NCI-H1048 (cell line): ENCODE measurements at regions not wholly inside any gene's neighbourhood (a gene's known extent, or its start where the extent isn't known, plus 50 kb on each side); places are given as distances from the start of the nearest gene placed in this dataset.
"Not testable (repeated sequence)": the region's sequence is repeated elsewhere in the genome, so short reads cannot be mapped to it uniquely, and the experiment has no call there.

Experiments used
- DNase-seq: peaks from one replicate; lab custom pipeline; 2025; lab: John Stamatoyannopoulos, UW

DNA sequence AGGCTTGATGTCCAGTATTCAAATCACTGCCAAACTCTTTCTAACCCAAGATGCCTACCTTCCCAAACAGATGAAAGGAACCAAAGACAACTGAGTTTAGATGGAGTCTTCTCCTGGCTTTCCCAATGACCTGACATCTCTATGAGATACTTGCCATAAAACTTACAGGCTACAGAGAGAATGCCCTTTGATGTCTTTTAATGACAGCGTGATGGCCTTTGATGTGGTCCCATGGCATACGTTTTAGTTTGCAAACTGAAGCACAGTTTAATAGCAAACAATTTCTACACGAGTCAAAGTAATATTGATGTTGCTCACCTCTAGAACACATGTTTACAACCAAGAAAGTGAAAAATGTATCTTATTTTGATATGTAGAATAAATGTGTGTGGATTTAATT, 73.2 kb downstream of the ZIC4 start:
- no peak for DNase-seq

DNA sequence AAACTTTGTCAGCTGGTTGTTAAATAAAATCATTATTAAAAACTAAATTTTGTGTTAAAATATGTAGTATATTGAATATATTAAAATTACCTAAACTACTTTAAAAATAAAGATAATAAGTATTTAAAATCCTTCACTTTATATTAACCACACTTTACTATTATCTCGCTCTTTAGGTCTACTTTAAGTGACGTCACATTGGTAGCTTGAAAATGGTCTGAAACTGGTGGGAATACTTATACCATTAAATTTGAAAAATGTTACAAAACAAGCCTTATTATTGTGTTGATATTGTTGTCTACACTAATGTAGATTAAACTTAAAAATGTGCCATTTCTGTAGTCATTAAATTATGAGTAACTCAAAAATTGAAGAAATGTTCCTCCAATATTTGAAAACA, 77.6 kb downstream of the ZIC4 start:
- DNase-seq, result no peak

DNA sequence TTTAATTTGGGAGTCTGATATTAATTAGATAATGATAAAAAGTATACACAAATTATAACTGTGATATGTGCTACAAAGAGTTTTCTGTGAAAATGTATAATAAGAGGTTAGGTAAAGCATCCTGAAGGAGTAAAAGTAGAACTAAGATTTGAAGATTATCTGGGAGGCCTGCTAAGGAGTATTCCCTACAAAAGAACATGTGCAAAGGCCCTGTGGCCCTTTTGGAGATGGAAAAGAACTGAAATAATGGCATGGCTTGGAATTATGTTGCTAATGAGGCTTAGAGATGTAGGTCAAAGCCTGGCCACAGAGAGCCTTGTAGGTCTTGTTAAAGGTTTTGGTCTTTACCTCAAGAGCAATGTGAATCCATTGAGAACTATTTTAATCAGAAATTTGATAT, 82.0 kb downstream of the ZIC4 start:
- no peak for DNase-seq

DNA sequence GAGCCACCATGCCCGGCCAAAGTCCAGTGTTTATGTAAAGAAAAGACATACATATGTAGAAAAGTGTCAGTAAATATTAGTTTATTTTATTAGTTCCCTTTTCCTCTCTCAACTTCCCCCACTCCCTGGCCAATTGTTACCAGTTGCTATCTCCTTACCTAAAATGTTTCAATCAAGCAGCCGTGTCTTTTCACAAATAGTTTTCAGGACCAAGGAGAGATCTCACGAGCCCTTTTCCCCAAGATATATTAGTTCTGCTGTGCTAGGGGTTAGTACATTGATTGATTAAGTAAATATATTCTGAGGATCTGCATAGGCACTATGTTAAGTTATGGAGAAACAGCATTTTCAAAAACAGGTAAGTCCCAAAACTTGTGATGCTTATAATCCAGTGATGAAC, 87.4 kb downstream of the ZIC4 start:
- no peak for DNase-seq

DNA sequence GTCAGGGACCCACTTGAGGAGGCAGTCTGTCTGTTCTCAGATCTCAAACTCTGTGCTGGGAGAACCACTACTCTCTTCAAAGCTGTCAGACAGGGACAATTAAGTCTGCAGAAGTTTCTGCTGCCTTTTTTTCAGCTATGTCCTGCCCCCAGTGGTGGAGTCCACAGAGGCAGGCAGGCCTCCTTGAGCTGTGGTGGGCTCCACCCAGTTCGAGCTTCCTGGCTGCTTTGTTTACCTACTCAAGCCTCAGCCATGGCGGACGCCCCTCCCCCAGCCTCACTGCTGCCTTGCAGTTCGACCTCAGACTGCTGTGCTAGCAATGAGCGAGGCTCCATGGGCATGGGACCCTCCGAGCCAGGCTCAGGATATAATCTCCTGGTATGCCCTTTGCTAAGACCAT, 89.3 kb downstream of the ZIC4 start:
- not testable (repeated sequence) for DNase-seq

DNA sequence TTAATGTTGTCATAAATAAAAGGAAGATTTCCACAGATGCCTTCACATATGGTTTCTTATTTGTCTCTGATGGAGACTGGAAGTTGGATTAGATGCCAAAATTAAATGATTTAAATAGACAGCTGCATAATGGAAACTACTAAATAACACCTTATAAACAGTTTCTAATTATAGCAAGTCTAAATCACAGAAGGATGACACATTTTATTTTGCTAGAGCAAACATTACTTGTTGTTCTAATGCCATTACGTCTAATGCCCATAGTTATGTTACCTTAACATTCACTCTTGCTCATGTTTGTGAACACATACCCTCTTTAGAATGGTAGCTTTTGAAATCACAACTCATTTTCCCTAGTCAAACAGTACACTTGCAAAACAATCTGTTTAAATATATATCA, 92.8 kb downstream of the ZIC4 start:
- DNase-seq, result no peak

DNA sequence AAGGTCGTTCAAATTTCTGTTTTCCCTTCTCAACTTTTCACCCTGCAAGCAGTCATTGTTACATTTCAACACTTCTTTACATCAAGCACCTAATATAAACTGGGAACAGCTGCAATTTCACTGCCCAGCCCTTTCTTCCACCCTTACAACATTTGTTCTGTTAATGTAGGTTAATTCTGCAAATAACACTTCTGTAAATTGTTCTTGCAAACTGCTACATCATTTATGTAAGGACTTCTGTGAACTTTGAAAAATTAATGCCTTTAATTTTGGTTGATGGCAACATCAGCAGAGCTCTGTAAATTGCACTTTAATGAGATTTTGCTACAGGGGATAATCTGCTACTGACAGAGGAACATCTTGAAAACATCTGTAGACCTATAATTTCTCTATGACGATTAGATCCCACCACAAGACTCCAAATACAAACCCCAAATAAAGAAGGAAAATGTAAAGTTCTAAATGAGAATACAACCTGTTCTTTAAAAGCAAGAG, 93.5 kb downstream of the ZIC4 start:
- DNase-seq, result no peak

DNA sequence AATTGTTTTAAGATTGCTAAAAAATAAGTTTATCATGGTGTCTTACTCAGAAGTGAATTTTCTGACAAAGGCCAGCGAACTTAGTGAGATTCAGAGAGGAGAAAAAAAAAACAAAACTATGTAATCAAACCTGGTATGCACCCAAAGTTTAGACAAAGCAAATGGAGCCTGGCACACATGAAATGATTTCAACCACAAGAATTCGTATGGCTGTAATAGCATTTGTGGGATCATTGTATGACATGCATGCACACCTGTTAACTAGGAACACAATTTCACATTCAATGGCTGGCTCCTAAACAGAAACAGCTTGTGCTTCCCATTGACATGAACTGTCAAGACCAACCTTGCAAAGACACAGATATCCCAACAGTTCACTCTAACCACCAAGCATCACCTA, 94.6 kb downstream of the ZIC4 start:
- DNase-seq, result no peak

DNA sequence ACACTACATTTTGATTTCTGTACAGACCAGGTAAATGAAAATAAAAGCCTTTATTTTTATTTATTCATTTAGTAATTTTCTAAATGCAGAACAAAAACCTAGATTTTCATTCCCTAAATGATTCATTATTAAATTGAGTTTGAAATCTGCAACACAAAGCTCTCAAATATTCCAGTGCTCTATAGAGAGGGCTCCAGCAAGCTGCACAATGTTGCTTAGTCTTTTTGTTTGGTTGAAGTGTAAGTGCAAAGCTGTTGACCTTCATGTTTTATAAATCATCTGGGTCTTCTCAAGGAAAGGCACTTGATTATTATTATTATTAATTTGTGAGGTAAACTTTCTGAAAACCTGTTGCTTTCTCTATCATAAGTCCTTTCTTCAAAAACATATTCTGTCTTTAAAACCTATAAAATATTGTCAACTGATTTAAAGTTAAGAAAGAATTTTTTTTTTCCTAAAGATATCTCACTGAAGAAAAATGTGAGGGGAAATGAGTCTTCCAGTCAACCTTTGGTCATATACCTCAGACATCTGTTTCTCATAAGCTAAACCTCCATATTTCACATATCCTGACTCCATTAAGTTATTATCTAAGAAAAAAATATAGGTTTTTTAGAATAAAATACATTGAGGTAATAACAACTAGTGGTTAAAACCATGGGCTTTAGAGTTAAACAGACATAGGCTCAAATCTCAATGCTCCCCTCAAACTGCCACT, 100.7 kb downstream of the ZIC4 start:
- DNase-seq, result no peak

DNA sequence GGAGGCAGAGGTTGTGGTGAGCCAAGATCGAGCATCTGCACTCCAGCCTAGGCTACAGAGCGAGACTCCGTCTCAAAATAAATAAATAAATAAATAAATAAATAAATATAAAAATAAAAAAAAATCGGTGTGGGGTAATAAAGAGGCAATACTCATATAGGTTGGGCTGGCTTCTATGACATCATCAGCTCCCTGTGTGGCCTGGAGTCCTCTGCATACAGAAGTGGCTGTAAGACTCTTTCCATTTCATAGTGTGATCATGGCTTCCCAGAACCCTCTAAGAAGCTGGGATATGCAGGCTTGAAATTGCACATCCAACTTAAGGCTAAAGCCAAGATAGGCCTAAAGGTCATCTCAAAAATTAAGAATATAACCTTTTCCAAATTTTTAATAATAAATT, 101.6 kb downstream of the ZIC4 start:
- no peak for DNase-seq

DNA sequence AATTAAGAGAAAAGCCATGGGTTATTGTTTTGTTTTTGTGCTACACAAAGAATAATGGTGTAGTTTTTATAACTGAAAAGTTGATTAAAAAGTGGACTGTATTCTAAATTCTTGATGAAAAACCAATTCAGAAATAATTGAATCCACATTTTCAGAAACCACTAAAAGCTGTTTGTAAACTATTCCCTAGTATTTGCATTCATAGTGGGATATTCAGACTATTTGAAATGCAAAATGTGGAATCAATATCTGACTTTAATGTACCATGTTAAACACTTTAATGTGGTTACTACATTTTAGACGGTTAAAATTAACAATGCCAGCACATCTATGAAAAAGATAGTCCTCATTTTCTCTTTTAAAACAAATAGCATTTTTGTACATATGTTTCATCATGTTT, 104.6 kb downstream of the ZIC4 start:
- DNase-seq, result no peak

DNA sequence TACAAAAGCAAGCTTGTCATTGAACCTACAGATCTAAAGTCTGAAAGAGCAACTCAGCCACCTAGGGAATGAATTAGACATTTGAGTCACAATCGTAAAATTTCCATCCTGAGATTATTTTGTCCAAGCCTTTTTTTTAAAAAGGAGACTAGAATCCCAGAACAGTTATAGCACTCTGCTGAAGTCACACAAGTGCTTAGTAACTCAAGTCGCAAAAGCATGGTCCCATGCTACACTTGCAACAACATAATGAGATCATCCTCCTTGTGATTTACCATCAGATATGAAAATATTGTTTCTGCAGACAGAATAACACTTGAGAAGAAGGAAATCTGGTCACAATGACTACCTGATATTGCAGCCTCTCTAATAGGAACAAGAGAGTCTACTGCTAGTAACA, 106.7 kb downstream of the ZIC4 start:
- no peak for DNase-seq

DNA sequence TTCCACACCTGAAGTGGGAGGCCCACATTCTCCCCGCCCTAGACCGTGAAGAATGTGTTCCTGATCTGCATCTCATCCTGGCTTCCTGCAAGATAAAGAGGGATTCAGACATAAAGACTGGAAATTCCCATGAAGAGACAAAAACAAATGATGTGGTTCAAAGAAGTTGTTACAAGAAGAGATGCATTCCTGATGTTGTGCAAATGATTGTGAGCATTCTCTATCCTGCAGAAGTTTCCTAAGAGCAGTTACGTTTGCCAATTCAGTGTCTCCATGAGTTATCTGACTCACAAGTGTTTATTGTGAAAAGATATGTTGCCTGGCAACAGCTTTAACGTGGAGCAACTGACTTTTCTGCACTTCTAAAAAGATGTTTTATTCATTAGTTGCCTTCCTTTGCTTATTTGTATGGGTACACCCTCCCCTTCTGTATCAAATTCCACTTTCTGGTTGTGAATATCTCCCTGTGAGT, 107.8 kb downstream of the ZIC4 start:
- peak; percentile 36 for DNase-seq

DNA sequence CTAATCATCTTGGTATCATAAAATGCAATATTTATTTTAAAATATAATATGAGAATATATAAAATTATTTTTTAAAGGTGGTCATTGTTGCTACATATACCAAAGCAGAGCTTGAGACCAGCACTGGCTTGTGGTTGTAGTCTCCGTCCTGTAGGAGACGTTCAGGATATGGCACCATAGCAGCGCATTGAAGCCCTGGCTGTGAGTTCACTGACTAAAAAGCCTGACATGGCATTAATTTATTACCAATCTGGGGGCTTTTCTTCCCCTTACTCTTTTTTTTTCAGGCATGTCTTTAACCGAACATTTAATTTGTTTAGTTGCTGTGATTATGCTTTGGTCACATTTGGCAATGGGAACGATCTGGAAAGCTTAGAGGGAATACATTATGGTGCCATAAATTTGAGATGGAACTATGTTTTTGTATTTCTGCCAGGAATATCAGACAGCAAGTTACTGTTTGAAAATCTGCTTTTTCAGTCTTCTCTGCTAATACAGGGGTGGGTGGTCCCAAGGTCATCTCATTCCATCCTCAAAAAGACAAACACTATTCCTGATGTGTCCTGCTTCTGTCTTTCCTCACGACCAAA, 108.5 kb downstream of the ZIC4 start:
- DNase-seq, result no peak

DNA sequence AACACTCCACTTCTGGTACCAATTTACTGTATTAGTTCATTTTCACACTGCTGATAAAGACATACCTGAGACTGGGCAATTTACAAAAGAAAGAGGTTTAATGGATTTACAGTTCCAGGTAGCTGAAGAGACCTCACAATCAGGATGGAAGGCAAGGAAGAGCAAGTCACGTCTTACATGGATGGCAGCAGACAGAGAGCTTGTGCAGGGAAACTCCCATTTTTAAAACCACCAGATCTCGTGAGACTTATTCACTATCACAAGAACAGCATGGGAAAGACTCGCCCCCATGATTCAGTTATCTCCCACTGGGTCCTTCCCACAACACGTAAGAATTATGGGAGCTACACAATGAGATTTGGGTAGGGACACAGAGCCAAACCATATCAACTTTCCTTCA, 119.0 kb downstream of the ZIC4 start:
- not testable (repeated sequence) for DNase-seq

DNA sequence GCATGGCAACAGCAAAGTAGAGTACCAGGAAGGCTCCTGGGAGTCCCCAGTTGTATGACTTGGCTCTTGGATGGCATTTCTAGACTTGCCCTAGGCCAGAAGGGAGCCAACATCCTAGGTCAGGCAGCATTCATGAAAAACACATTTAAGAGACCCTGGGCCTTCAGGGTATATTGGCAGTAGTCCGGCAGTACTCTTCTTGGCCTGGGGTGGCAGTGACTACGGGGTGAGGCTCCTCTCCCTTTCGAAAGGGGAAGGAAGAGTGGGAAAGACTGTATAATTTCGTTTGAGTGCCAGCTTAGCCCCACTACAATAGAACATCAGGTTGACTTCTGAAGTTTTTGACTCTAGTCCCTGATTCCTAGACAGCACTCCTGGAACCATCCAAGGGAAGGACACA, 136.4 kb downstream of the ZIC4 start:
- no peak for DNase-seq

DNA sequence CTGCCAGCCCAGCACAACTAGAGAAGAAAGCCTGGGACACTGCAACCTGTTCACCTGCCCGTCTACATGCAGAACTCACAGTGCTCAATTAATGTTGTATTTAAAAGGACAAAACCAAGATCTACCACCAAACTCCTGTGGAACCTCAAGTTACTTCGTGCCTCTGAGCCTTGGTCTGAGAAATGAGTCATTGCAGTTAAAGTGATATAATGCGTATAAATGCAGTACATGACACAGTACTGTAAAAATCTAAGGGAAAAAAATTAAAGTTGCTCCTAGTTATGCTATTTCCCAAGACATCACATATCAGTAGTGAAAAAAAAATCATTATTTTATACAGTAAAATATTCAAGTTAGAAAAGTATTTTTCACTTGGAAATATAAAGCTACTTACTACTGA, 138.9 kb downstream of the ZIC4 start:
- DNase-seq, result no peak

DNA sequence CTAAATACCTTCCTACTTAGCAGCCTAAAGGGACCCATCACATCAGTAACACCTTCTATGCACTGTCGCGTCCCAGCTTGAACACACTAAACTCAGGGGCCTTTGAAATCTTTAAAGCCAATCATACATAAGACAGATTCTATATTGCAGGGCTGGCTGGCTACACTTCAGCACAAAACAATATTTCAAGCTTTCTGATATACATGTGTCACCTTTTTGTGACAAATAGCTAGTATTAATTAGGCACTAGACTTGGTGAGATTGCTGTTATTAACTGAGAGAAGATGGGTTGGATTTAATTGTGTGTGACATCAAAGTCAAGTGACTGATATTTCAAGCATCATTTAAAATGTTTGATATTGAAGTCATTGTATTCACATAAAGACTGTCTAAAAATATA, 148.4 kb downstream of the ZIC4 start:
- DNase-seq, result no peak

DNA sequence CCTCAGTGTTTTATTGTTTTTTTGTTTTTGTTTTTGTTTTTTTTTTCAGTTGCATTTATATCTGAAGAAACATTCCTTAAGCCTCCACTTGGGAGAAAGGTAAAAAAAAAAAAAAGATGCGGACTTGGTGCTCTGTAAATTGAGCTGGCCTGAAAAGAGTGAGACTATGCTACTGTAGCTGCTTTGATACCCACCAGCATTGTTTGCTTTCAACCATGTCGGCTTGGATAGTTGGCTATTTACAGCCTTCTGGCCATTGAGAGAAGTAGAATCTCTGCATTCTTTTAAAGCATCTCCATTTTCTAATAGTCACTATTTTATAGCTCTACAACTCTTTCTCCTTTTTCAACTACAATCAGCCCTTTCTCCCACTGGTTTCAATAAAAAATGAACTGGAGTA, 149.6 kb downstream of the ZIC4 start:
- no peak for DNase-seq

DNA sequence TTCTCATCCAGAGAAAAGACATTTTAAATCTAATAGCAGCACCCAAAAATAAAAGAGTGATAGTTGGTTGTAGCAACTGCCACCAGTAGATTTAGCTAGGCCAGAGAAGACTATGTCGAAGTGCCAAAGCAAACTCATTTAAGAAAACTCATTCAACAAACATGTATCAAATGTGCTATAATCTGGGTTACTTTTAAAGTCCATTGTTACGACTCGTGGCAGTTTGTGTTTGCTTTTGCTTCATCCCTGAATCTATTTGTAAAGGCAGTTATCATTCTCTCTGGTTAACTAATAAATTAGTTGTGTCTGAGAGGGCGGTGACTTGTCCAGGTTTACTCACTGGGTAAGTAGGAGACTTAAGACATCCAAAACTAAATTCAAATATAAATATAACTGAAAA, 159.4 kb downstream of the ZIC4 start:
- no peak for DNase-seq

DNA sequence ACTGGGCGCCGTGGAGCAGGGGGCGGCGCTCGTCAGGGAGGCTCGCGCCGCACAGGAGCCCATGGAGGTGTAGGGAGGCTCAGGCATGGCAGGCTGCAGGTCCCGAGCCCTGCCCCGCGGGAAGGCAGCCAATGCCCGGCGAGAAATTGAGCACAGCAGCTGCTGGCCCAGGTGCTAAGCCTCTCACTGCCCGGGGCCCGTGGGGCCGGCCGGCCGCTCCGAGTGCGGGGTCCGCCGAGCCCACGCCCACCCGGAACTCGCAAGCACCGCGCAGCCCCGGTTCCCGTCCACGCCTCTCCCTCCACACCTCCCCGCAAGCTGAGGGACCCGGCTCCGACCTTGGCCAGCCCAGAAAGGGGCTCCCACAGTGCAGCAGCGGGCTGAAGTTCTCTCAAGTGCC, 160.7 kb downstream of the ZIC4 start:
- not testable (repeated sequence) for DNase-seq

DNA sequence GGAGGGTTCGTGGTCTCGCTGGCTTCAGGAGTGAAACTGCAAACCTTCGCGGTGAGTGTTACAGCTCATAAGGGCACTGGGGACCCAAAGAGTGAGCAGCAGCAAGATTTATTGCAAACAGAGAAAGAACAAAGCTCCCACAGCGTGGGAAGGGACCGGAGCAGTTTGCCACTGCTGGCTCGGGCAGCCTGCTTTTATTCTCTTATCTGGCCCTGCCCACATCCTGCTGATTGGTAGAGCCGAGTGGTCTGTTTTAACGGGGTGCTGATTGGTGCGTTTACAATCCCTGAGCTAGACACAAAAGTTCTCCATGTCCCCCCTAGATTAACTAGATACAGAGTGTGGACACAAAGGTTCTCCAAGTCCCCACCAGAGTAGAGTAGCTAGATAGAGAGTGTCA, 161.3 kb downstream of the ZIC4 start:
- not testable (repeated sequence) for DNase-seq

DNA sequence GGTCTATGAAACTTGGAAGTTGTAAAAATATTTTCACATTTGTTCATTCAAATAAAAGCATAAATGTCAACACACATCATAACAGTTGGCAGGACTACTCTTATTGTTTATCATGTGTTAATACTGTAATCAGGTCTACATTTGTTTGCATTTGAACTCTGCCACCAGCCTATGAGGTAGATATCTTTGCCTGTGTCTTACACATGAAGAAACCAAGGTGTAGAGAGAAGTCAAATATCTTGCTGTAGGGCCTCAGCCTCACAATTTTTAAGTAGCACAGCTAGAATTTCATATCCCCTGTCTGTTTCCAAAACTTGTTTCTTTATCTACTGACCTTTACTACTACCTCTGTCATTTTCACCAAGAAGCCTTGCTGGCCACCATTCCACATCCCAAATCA, 161.9 kb downstream of the ZIC4 start:
- no peak for DNase-seq

DNA sequence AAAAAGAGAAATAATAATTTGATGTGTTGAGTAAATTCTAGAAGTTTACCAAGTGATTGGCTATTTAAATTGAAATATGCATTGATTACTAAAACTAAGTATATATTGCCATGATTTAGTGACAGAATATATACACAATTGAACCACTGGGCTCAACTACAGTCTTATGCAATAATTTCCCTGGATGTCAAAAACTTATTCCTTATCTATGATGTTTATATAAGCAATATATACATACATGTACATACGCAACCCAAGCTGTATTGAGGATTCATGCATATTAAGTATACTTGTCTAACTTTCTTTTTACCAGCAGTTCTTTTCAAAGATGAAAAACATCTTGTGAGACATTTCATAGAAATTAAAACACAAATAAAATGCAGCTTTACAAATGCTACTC, 165.8 kb downstream of the ZIC4 start:
- DNase-seq, result no peak
